ENCODE measurements at regions not wholly inside any gene's neighbourhood (a gene's known extent, or its start where the extent isn't known, plus 50 kb on each side); places are given as distances from the start of the nearest gene placed in this dataset.

- TF ChIP-seq ZNF8 (CRISPR knock-in tag; IDR thresholded peaks at IDR 0.05) (no peak), ZFP30 (CRISPR knock-in tag; IDR thresholded peaks at IDR 0.05) (no peak), ESRRG (CRISPR knock-in tag; IDR thresholded peaks at IDR 0.05) (no peak), ZNF565 (CRISPR knock-in tag; conservative IDR thresholded peaks at IDR 0.05; ENCODE audit: low read depth) (no peak), RARB (CRISPR knock-in tag; IDR thresholded peaks at IDR 0.05) (no peak), OSR1 (CRISPR knock-in tag; IDR thresholded peaks at IDR 0.05) (no peak), PATZ1 (CRISPR knock-in tag; IDR thresholded peaks at IDR 0.05; ENCODE audit: borderline replicate concordance) (no peak), ZNF70 (CRISPR knock-in tag; IDR thresholded peaks at IDR 0.05) (no peak), ZFP3 (CRISPR knock-in tag; IDR thresholded peaks at IDR 0.05) (no peak)
Measured at GRCh38 chr4:129546531-129546930, 450.6 kb downstream of the C4orf33 start.
